Esophagus muscularis mucosa (tissue), 4 donors: ENCODE measurements at regions not wholly inside any gene's neighbourhood (a gene's known extent, or its start where the extent isn't known, plus 50 kb on each side); places are given as distances from the start of the nearest gene placed in this dataset.

Experiments used
- DNase-seq: peaks from one replicate; pipeline ENCODE4 v3.0.0-alpha.2; 2017; ENCODE audit errors: extremely low spot score
- H3K27ac ChIP-seq, 4 donors: fragments of 200-600 bp; sonication (generic); replicated peaks in 1 of 4; 1 replicate in 3 of 4; 2 replicates in 1 of 4; pipeline ENCODE4 v1.5.1; 2016 to 2019; ENCODE audit warnings: mild to moderate bottlenecking in 1 of 4
- H3K27me3 ChIP-seq, 4 donors: fragments of 200-600 bp; sonication (generic); one replicate each; pipeline versions ENCODE4 v1.5.1 to v1.6.0; 2016 to 2019
- H3K36me3 ChIP-seq, 4 donors: fragments of 200-600 bp; sonication (generic); one replicate each; pipeline ENCODE4 v1.5.1; 2016 to 2019
- H3K4me1 ChIP-seq, 4 donors: fragments of 200-600 bp; sonication (generic); one replicate each; pipeline ENCODE4 v1.5.1; 2016 to 2019
- H3K4me3 ChIP-seq, 4 donors: fragments of 200-600 bp; sonication (generic); 1 replicate in 2 of 4; 2 replicates in 2 of 4; pipeline ENCODE4 v1.5.1; 2016 to 2019; ENCODE audit warnings: mild to moderate bottlenecking in 4 of 4, moderate library complexity in 1 of 4
- H3K9me3 ChIP-seq, 4 donors: fragments of 200-600 bp; sonication (generic); 1 replicate in 3 of 4; 2 replicates in 1 of 4; pipeline ENCODE4 v1.5.1; 2016 to 2019
- EP300 ChIP-seq: sonication (generic); formaldehyde crosslinking; IDR thresholded peaks from one replicate; pipeline ENCODE4 v1.6.1; 2017; ENCODE audit warnings: antibody characterized with exemption
- POLR2A ChIP-seq: fragments of 450-650 bp; IDR thresholded peaks from one replicate; pipeline ENCODE4 v1.6.1; 2017; ENCODE audit warnings: antibody characterized with exemption, moderate library complexity, mild to moderate bottlenecking, low read depth
- POLR2AphosphoS5 ChIP-seq, 2 donors: sonication (generic); formaldehyde crosslinking; IDR thresholded peaks; one replicate each; pipeline ENCODE4 v1.6.1; 2017; ENCODE audit warnings: antibody characterized with exemption in 2 of 2
- WGBS: methylation state at CpG from one replicate; pipeline ENCODE4 v1.1.5; 2018; 5-methylcytosine and 5-hydroxymethylcytosine counted together
- intact Hi-C: fragments of 100-400 bp; cut with DNase I; formaldehyde crosslinking; loops from one replicate; pipeline ENCODE4 v1.15.1; 2023
- TF ChIP-seq, protein P1 (sequence below), 3 experiments: fragments of 200-600 bp in 2 of 3; fragments of 450-650 bp in 1 of 3; sonication (generic) in 2 of 3; IDR thresholded peaks; one replicate each; pipeline ENCODE4 v1.5.1; 2017 to 2019; ENCODE audit warnings: antibody characterized with exemption in 3 of 3, mild to moderate bottlenecking in 2 of 3, moderate library complexity in 1 of 3

- H3K4me3 ChIP-seq: no peak overlapping the region
- no peaks in the 10 kb centered on the region for H3K9me3 ChIP-seq
- H3K4me1 ChIP-seq: peaks cover 11 to 41% (median 36%) of the 10 kb centered on the region in 4 donors
- TF ChIP-seq POLR2A (no peak), POLR2AphosphoS5 (IDR thresholded peaks at IDR 0.05) (no peak), EP300 (no peak)
- TF ChIP-seq, protein P1, sequence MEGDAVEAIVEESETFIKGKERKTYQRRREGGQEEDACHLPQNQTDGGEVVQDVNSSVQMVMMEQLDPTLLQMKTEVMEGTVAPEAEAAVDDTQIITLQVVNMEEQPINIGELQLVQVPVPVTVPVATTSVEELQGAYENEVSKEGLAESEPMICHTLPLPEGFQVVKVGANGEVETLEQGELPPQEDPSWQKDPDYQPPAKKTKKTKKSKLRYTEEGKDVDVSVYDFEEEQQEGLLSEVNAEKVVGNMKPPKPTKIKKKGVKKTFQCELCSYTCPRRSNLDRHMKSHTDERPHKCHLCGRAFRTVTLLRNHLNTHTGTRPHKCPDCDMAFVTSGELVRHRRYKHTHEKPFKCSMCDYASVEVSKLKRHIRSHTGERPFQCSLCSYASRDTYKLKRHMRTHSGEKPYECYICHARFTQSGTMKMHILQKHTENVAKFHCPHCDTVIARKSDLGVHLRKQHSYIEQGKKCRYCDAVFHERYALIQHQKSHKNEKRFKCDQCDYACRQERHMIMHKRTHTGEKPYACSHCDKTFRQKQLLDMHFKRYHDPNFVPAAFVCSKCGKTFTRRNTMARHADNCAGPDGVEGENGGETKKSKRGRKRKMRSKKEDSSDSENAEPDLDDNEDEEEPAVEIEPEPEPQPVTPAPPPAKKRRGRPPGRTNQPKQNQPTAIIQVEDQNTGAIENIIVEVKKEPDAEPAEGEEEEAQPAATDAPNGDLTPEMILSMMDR (IDR thresholded peaks at IDR 0.05): no peak
- no peaks in the 10 kb centered on the region for H3K27me3 ChIP-seq
- WGBS: 93% methylated on average over 3 of the region's 3 CpGs
- no peaks in the 10 kb centered on the region for H3K36me3 ChIP-seq
- H3K27ac ChIP-seq: peak overlapping the region in 3 of 4 donors; percentile 61 to 72 (median 67)
- DNase-seq: no peak
- intact Hi-C loops: no loop called here
These were observed 470.7 kb upstream of the KLF6 start for GRCh38 chr10:4255751-4256150.

DNA sequence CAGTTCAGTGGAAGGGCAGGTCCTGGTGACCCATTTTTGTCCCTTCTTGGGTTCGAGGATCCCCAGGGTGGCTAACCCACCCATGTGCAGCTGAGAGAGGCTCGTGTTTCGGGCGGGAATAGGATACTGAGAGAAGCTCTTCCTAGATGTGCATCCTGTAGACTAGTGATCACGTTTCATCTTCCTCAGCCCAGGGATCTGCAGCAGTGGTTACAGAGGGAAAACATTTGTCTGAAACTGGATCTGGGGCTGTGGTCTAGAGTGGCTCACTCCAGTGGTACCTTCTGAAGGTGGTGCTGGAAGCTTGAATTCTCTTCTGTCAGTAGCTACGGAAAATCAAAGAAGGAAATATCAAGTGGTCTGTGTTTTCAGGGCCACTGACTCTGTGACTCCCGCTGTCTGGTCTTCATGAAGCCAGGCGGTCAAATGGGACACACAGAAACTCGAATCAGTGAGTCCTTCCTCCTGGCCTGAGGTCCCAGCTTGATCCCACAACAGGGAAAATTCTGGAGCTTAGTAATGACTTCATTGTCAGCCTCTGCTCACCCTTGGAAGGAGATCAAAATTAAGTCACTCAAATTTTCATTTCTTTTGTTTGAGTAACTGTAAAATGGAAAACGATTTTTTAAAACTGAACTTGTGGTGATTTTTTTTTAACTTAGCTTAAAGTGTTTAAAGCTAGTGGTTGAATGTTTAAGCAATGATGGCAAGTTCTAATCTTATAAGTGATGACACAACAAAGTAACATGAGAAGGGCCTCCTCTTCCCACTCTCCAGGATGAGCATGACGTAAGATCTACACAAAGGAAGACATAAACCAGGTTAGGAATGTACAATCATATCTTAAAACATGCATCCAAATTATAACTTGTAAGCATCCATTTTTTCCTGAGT is 469.3 kb upstream of the KLF6 start:
- no peak overlapping the region for H3K4me3 ChIP-seq
- DNase-seq: no peak
- no peak for TF ChIP-seq POLR2AphosphoS5 (IDR thresholded peaks at IDR 0.05)
- TF ChIP-seq EP300: no peak
- peak overlapping the region; percentile 40 to 72 (median 64) for H3K27ac ChIP-seq
- no peaks in the 10 kb centered on the region for H3K27me3 ChIP-seq
- intact Hi-C loops: loop anchor here (5.0 kb wide), 1 partner anchor 88 kb away; no protein-coding TSS in a partner anchor
- peaks cover 0 to 28% (median 22%) of the 10 kb centered on the region in 4 donors for H3K4me1 ChIP-seq
- no peaks in the 10 kb centered on the region for H3K36me3 ChIP-seq
- WGBS: 81% methylated on average over 11 of the region's 11 CpGs
- H3K9me3 ChIP-seq: no peaks in the 10 kb centered on the region

DNA sequence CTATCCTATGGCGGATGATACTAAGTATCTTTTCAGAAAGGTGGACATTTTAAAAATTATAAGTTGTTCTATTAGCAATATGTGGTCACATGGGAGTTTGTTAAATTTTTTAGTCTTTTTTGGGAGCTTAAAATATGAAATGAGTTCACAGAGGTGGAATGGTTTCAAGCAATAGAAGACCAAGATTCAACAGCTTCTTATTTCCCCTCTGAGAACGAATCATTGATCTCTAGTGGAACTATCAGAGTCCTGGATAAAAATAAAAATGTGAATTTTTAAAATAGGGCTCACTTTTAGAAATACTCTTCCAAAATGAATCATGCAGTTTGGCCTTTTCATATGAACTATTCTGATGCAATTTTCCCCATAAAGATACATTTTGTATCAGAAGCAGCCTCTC is 467.7 kb upstream of the KLF6 start:
- H3K36me3 ChIP-seq: no peaks in the 10 kb centered on the region
- peaks cover 0 to 12% (median 6%) of the 10 kb centered on the region in 4 donors for H3K4me1 ChIP-seq
- H3K4me3 ChIP-seq: no peak overlapping the region
- no peaks in the 10 kb centered on the region for H3K9me3 ChIP-seq
- TF ChIP-seq, protein P1 (IDR thresholded peaks at IDR 0.05): no peak
- TF ChIP-seq POLR2A: no peak
- no peaks in the 10 kb centered on the region for H3K27me3 ChIP-seq
- DNase-seq: no peak
- no peak overlapping the region for H3K27ac ChIP-seq
- WGBS: 97% methylated on average over 2 of the region's 2 CpGs
- intact Hi-C loops: loop anchor here (5.0 kb wide), 1 partner anchor 90 kb away; no protein-coding TSS in a partner anchor

DNA sequence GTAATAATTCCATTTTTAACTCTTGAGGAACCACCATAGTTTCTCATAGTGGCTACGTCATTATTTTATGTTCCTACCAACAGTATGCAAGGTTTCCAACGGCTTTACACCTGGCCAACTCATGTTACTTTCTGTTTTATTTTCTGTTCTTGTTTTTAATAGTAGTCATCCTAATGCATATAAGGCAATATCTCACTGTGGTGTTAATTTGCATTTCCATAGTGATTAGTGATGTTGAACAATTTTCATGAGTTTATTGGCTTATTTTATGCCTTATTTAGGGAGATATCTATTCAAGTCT is 465.5 kb upstream of the KLF6 start:
- no peak for TF ChIP-seq POLR2AphosphoS5 (IDR thresholded peaks at IDR 0.05)
- TF ChIP-seq POLR2A: no peak
- H3K36me3 ChIP-seq: no peaks in the 10 kb centered on the region
- H3K27me3 ChIP-seq: no peaks in the 10 kb centered on the region
- 98% methylated on average over 2 of the region's 2 CpGs for WGBS
- intact Hi-C loops: loop anchor here (5.0 kb wide), 1 partner anchor 92 kb away; no protein-coding TSS in a partner anchor
- H3K27ac ChIP-seq: no peak overlapping the region
- peaks cover 0 to 19% (median 17%) of the 10 kb centered on the region in 4 donors for H3K4me1 ChIP-seq
- H3K9me3 ChIP-seq: no peaks in the 10 kb centered on the region
- no peak for DNase-seq
- no peak overlapping the region for H3K4me3 ChIP-seq

GRCh38 chr10:4249841-4250586 is 465.0 kb upstream of the KLF6 start:
- intact Hi-C loops: loop anchor here (5.0 kb wide), 1 partner anchor 92 kb away; no protein-coding TSS in a partner anchor
- Histone ChIP-seq H3K4me1 (peaks cover under 1 to 20% (median 18%) of the 10 kb centered on the region in 4 donors), H3K36me3 (no peaks in the 10 kb centered on the region), H3K9me3 (no peaks in the 10 kb centered on the region), H3K27ac (peak overlapping the region in 2 of 4 donors; percentile 2 to 10), H3K27me3 (no peaks in the 10 kb centered on the region), H3K4me3 (no peak overlapping the region)
- TF ChIP-seq POLR2A: no peak
- TF ChIP-seq, protein P1 (IDR thresholded peaks at IDR 0.05): no peak
- no peak for TF ChIP-seq EP300
- no peak for TF ChIP-seq POLR2AphosphoS5 (IDR thresholded peaks at IDR 0.05)
- DNase-seq: no peak
- 83% methylated on average over 4 of the region's 4 CpGs for WGBS
